GM11168 (cell line): ENCODE measurements at regions not wholly inside any gene's neighbourhood (a gene's known extent, or its start where the extent isn't known, plus 50 kb on each side); places are given as distances from the start of the nearest gene placed in this dataset.
"Not testable (repeated sequence)": the region's sequence is repeated elsewhere in the genome, so short reads cannot be mapped to it uniquely, and the experiment has no call there.

ENCODE experiments used
- in situ Hi-C: fragments of 300-500 bp; cut with MboI; formaldehyde crosslinking; loops from one replicate; pipeline ENCODE4 v1.12.0; 2022; ENCODE audit warnings: low sequenced_read_pairs; ENCODE audit not compliant: unreplicated experiment

DNA sequence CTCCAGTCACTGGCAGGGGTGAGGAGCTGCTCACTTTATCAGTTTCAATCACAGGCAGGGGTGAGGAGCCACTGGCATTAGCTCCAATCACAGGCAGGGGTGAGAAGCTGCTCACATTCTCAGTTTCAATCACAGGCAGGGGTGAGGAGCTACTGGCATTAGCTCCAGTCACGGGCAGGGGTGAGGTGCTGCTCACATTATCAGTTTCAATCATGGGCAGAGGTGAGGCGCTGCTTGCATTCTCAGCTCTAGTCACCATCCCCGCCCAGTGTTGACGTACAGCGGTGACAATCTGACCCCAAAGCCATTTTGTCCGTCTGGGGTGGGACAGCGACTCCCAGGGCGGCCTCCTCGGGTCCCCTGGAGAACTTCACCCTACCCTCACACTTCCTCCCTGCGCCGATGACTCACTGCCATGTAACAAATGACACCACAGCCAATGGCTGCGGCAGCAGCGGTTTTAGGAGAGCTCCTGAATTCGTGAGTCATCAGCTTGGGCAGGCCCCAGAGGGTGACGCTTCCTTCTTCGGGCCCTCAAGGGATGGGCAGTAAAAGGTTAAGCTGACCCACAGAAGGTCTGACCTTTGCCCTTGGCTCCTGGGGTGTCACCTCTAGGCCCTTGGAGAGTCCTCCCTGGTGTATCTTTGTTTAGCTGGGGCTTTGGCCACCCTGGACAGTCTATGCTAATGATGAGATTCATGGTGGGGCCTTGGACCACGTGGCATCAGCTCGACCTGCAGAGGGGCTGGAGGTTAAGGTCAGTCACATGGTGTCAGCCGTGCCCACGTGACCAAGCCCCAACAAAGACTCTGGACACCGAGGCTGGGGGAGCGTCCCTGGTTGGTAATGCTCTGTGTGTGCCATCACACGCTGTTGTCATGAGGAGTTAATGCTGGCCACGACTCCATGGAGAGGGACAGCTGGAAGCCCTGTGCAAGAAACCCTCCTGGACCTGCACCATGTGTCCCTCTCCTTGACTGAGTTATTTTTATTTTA lies 171.7 kb downstream of the C16orf95 start:
- in situ Hi-C loops, result no loop called here

DNA sequence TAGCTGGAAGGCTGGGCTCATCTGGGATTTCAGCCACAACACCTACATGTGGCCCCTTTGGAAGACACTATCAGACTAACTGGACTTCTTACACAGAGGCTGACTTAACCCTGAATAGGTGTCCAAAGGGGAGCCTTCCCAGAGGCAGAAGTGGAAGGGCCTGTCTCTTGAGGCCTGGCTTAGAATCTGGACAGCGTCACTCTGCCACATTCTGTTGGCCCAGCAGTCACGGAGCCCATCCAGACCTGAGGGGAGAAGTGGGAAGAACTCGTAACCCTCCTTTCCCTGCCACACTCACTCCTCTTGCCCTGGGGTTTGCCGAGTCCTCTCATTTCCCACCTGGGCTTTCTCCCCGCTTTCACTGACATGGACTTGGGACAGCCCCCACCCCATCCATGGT lies 170.5 kb downstream of the C16orf95 start:
- in situ Hi-C loops, result no loop called here

GRCh38 chr16:87149051-87149450 lies 168.1 kb downstream of the C16orf95 start:
- in situ Hi-C loops, result no loop called here

DNA sequence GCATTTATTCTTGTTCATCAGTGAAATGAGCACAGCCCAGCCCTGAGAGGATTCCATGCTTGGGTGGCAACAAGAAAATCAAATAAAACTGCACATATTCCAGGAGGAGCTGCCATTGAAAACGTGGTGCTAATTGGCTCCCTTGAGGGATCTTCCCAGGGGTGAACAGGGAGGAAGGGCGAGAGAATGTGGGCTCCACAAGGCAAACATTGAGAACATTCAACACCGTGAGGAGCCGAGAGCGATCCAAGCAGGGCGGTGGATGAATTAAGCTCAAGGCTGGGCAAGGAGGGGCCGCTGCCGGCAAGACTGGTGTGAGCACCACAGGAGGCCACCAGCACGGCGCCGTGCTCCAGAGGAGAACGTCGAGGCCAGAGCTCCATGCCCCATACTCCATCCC lies 166.9 kb downstream of the C16orf95 start:
- in situ Hi-C loops, result no loop called here

- in situ Hi-C loops, result no loop called here
Observed at GRCh38 chr16:87150681-87151280, 166.4 kb downstream of the C16orf95 start.

GRCh38 chr16:87152221-87152755 lies 164.9 kb downstream of the C16orf95 start:
- in situ Hi-C loops, result no loop called here

- in situ Hi-C loops, result no loop called here
Observed at GRCh38 chr16:87153326-87153725, 163.9 kb downstream of the C16orf95 start.

DNA sequence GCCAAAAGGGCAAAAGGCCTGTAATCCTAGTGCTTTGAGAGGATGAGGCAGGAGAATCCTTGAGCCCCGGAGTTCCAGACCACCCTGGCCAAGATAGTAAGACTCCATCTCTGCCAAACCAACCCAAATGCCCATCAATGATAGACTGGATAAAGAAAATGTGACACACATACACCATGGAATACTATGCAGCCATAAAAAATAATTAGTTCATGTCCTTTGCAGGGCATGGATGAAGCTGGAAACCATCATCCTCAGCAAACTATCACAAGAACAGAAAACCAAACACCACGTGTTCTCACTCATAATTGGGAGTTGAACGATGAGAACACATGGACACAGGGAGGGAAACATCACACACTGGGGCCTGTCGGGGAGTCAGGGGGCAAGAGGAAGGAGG lies 161.9 kb downstream of the C16orf95 start:
- in situ Hi-C loops, result not testable (repeated sequence)

DNA sequence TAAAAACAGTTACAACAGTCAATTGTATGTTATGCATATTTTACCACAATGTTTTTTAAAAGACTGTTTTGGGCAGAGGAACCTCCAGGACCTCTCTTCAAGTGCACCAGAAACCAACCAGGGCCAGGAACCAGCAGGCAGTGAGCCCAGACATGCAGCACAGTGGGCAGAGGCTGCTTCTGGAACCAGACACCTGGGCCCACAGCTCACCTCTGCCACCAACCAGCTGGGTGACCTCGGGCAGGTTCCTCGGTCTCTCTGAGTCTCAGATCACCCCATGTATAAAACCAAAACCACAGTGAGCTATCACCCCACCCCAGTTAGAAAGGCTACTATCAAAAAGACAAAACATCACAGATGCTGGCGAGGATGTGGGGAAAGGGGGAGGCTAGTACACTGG lies 161.0 kb downstream of the C16orf95 start:
- in situ Hi-C loops, result no loop called here

- in situ Hi-C loops, result no loop called here
Observed at GRCh38 chr16:87160234-87160636, 157.0 kb downstream of the C16orf95 start.

DNA sequence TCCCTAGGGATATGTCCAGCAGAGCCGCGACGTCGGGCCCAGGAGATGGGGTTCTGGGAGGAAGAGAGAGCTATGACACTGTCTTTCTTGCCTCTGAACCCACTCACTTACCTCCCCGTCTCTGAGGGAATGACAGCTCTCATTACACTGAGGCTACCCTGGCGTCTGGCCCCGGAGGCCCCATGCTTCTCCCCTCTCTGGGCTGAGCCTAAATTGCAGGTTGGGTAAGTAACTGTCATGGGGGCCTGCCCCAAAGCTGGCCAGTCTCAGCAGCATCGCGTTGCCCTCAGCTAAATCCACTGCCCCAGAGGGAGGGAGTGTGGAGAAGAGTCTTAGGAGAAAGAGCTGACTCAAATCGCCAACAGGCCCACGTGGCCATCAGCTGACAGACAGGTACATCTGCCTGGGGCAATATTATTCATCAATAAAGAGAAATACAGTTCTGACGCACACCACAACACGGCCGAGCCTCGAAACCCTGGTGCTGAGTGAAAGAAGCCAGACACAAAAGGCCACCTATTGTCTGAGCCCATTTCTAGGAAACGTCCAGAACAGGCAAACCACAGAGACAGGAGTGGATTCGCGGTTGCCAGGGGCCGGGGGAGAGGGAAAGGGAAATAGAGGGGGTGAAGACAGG lies 156.4 kb downstream of the C16orf95 start:
- in situ Hi-C loops, result no loop called here

GRCh38 chr16:87161410-87161809 lies 155.8 kb downstream of the C16orf95 start:
- in situ Hi-C loops, result not testable (repeated sequence)

DNA sequence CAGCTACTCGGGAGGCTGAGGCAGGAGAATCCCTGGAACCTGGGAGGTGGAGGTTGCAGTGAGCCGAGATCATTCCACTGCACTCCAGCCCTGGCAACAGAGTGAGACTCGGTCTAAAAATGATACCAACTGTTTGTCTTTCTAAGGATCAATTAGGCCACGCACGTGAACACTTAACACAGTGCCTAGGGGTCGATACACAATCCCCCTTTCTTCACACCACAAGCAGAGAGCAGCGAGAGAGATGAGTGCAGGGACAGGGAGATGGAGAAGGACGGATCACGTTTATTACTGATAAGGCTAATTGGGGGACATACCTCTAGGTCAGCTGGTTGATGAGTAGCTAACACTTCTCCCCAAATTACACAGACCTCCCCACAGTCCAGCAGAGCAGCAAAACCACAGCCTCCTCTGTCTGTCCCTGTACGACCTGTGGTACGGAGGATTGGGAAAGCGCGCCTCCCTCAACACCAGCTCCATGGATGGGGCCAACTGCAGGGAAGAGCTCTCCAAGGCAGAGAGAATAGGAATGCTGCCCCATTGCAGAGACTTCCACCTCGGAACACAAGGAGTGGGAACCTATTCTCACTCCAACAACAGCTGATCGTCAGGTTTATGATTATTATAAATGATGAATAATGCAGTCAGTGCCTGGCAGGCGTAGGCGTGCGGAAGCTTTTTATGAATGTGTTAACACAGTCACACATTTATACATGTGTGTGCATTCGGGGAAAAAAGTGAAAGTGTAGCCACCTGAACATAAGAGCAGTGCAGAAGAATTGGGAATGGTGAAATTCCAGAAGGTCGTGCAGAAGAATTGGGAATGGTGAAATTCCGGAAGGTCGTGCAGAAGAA lies 155.1 kb downstream of the C16orf95 start:
- in situ Hi-C loops, result no loop called here

GRCh38 chr16:87162799-87163198 lies 154.4 kb downstream of the C16orf95 start:
- in situ Hi-C loops, result not testable (repeated sequence)

DNA sequence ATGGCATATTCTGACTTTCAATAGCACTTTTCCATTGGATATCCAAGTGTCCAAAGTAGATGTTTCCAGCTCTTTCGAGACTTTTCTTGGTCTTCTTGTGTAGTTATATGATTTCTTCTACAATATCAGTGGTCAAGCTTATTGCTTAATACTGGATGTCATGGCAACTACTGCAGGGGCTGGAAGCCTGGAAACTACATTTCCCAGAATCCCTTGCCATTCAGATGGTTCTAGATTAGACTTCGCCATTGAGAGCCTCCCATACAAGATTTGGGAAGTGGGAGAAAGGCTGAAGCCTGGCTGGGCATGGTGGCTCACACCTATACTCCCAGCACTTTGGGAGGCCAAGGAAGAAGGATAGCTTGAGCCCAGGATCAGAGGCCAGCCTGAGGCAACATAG lies 153.6 kb downstream of the C16orf95 start:
- in situ Hi-C loops, result no loop called here

DNA sequence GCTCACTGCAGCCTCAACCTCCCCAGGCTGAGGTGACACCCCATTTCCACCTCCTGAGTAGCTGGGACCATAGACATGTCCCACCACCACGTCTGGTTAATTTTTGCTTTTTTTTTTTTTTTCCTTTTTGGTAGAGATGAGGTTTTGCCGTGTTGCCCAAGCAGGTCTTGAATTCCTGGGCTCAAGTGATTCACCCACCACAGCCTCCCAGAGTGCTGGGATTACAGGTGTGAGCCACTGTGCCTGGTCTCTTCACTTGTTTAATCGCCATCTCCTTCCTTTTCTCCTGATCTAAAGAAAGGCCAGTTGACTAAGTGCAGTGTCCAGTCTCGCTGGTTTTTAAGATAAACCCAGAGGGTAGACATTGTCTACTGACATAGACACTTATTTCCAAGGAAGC lies 152.0 kb downstream of the C16orf95 start:
- in situ Hi-C loops, result no loop called here

GRCh38 chr16:87165885-87166284 lies 151.3 kb downstream of the C16orf95 start:
- in situ Hi-C loops, result no loop called here

DNA sequence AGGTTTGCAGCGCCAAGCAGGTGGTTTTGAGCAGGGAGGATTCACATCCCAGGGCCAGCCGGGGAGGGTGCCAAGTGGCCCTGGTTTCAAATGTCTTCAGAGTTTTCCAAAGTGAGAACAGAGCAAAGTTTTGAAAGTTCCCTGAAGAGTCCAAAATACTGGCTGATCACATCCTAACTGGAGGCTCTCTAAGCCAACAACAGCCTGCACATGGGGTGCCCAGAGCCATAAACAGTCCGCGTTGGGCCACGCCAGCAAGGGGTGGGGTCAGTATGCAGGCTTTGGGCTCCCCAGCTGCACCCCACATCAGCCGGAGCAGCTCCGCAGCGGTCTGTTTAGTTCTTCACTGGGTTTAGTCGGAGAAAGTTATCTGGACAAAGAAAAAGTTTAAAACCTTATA lies 150.9 kb downstream of the C16orf95 start:
- in situ Hi-C loops, result no loop called here

GRCh38 chr16:87166934-87167333 lies 150.3 kb downstream of the C16orf95 start:
- in situ Hi-C loops, result no loop called here

GRCh38 chr16:87169509-87169995 lies 147.6 kb downstream of the C16orf95 start:
- in situ Hi-C loops, result no loop called here
